ENCODE measurements at regions not wholly inside any gene's neighbourhood (a gene's known extent, or its start where the extent isn't known, plus 50 kb on each side); places are given as distances from the start of the nearest gene placed in this dataset.

- TF ChIP-seq MBD1 (CRISPR knock-in tag; IDR thresholded peaks at IDR 0.05) (no peak), POLR2A (conservative IDR thresholded peaks at IDR 0.05) (no peak), MAX (CRISPR knock-in tag; IDR thresholded peaks at IDR 0.05) (no peak), NFRKB (IDR thresholded peaks at IDR 0.05; ENCODE audit: low read depth) (no peak), CHAMP1 (IDR thresholded peaks at IDR 0.05) (no peak), CEBPB (tag; IDR thresholded peaks at IDR 0.05) (no peak), CTCF (IDR thresholded peaks at IDR 0.05 in 2 of 3, conservative IDR thresholded peaks at IDR 0.05 in 1 of 3; ENCODE audit: insufficient read depth in 2 of 3, low read depth in 1 of 3, low read length in 3 of 3) (no peak), POLR2AphosphoS5 (IDR thresholded peaks at IDR 0.05; ENCODE audit: control insufficient read depth, insufficient read depth, low read depth, low read length) (no peak), ZNF175 (CRISPR knock-in tag; IDR thresholded peaks at IDR 0.05; ENCODE audit: low read depth) (no peak), JUND (IDR thresholded peaks at IDR 0.05; ENCODE audit: borderline replicate concordance, low read depth, low read length) (no peak), JUND (tag; IDR thresholded peaks at IDR 0.05; ENCODE audit: borderline replicate concordance, low read depth, low read length) (no peak), ZBED1 (IDR thresholded peaks at IDR 0.05) (no peak), MNT (conservative IDR thresholded peaks at IDR 0.05) (no peak)
These were observed 51.7 kb upstream of the ME3 start for GRCh38 chr11:86724137-86724536.

All from K562 (cell line).